Neural cell (in vitro differentiated cells): ENCODE measurements at regions not wholly inside any gene's neighbourhood (a gene's known extent, or its start where the extent isn't known, plus 50 kb on each side); places are given as distances from the start of the nearest gene placed in this dataset.

ENCODE experiments used
- H2AFZ ChIP-seq: fragments of 200-600, 300-800 bp; sonication (generic), shearing (Covaris generic); 2 replicates; pipeline ENCODE4 v1.6.0; 2014; ENCODE audit warnings: low read depth, mild to moderate bottlenecking, antibody characterized with exemption, low read length, moderate library complexity
- H3F3A ChIP-seq: fragments of 200-600 bp; shearing (Covaris generic); 2 replicates; pipeline ENCODE4 v1.6.1; 2016; ENCODE audit warnings: mild to moderate bottlenecking, moderate library complexity, mixed read lengths, antibody characterized with exemption, low read length; ENCODE audit not compliant: insufficient read depth, poor library complexity, severe bottlenecking
- H3K27ac ChIP-seq: fragments of 200-600, 300-800 bp; sonication (generic), shearing (Covaris generic); 2 replicates; pipeline ENCODE4 v1.5.1; 2014; ENCODE audit warnings: mild to moderate bottlenecking, low read length, moderate library complexity
- H3K27me3 ChIP-seq: fragments of 300-800, 200-600 bp; sonication (generic), shearing (Covaris generic); 2 replicates; pipeline ENCODE4 v1.6.0; 2014; ENCODE audit warnings: mild to moderate bottlenecking, low read depth, low read length, moderate library complexity; ENCODE audit not compliant: insufficient read depth
- H3K36me3 ChIP-seq: fragments of 300-800, 200-600 bp; sonication (generic), shearing (Covaris generic); 2 replicates; pipeline ENCODE4 v1.5.1; 2014; ENCODE audit warnings: mild to moderate bottlenecking, antibody characterized with exemption, low read length, moderate library complexity; ENCODE audit not compliant: insufficient read depth
- H3K4me2 ChIP-seq: fragments of 300-800, 200-600 bp; sonication (generic), shearing (Covaris generic); 2 replicates; pipeline ENCODE4 v1.6.0; 2014; ENCODE audit warnings: mild to moderate bottlenecking, low read length
- H3K4me3 ChIP-seq: fragments of 300-800, 200-600 bp; sonication (generic), shearing (Covaris generic); 2 replicates; pipeline ENCODE4 v1.5.1; 2014; ENCODE audit warnings: mild to moderate bottlenecking, low read length, moderate library complexity
- H3K79me2 ChIP-seq: fragments of 200-600 bp; shearing (Covaris generic); replicated peaks from 2 replicates; pipeline ENCODE4 v1.6.0; 2014; ENCODE audit warnings: mild to moderate bottlenecking, low read length, moderate library complexity; ENCODE audit not compliant: insufficient read depth
- H3K9ac ChIP-seq: fragments of 300-800, 200-600 bp; sonication (generic), shearing (Covaris generic); 2 replicates; pipeline ENCODE4 v1.6.1; 2016; ENCODE audit warnings: mild to moderate bottlenecking, low read length, mixed read lengths
- H3K9me2 ChIP-seq: fragments of 200-600 bp; shearing (Covaris generic); 2 replicates; pipeline ENCODE4 v1.6.1; 2016; ENCODE audit warnings: mild to moderate bottlenecking, low read length, mixed read lengths; ENCODE audit not compliant: insufficient read depth
- H3K9me3 ChIP-seq: fragments of 200-600, 300-800 bp; sonication (generic), shearing (Covaris generic); 2 replicates; pipeline ENCODE4 v1.6.1; 2016; ENCODE audit warnings: mild to moderate bottlenecking, mixed run types, low read length, moderate library complexity, mixed read lengths
- H4K20me1 ChIP-seq: fragments of 200-600 bp; shearing (Covaris generic); 2 replicates; pipeline ENCODE4 v1.6.1; 2016; ENCODE audit warnings: mild to moderate bottlenecking, mixed run types; ENCODE audit not compliant: insufficient read depth
- EP300 ChIP-seq: fragments of 450-650 bp; conservative IDR thresholded peaks from 2 replicates; pipeline ENCODE4 v1.6.1; 2014; ENCODE audit warnings: antibody characterized with exemption, mild to moderate bottlenecking, moderate library complexity; ENCODE audit not compliant: poor library complexity, severe bottlenecking
- EZH2 ChIP-seq: fragments of 200-600, 300-800 bp; shearing (Covaris generic), sonication (generic); IDR thresholded peaks from 2 replicates; pipeline ENCODE4 v1.6.1; 2014; ENCODE audit warnings: antibody characterized with exemption, low read length, borderline replicate concordance, mild to moderate bottlenecking; ENCODE audit not compliant: insufficient read depth, poor library complexity, severe bottlenecking
- MXI1 ChIP-seq: fragments of 450-650 bp; conservative IDR thresholded peaks from 2 replicates; pipeline ENCODE4 v1.6.1; 2014; ENCODE audit warnings: antibody characterized with exemption, mild to moderate bottlenecking; ENCODE audit not compliant: poor library complexity, severe bottlenecking
- POLR2AphosphoS5 ChIP-seq: IDR thresholded peaks from 2 replicates; pipeline ENCODE4 v1.6.1; 2012
- RAD21 ChIP-seq: fragments of 450-650 bp; conservative IDR thresholded peaks from 2 replicates; pipeline ENCODE4 v1.6.1; 2014; ENCODE audit warnings: antibody characterized with exemption, mild to moderate bottlenecking, moderate library complexity
- SMC3 ChIP-seq: fragments of 450-650 bp; conservative IDR thresholded peaks from 2 replicates; pipeline ENCODE4 v1.6.1; 2014; ENCODE audit warnings: antibody characterized with exemption, mild to moderate bottlenecking, moderate library complexity; ENCODE audit not compliant: poor library complexity
- TAF1 ChIP-seq: IDR thresholded peaks from 2 replicates; pipeline ENCODE4 v1.6.1; 2012; ENCODE audit warnings: low read depth
- TF ChIP-seq, protein P1 (sequence below): fragments of 450-650 bp; IDR thresholded peaks from 2 replicates; pipeline ENCODE4 v1.5.1; 2014; ENCODE audit warnings: antibody characterized with exemption, mild to moderate bottlenecking, moderate library complexity; ENCODE audit not compliant: poor library complexity, severe bottlenecking
- TF ChIP-seq, protein P2 (sequence below): IDR thresholded peaks from 2 replicates; pipeline ENCODE4 v1.6.1; 2012; ENCODE audit warnings: borderline replicate concordance

DNA sequence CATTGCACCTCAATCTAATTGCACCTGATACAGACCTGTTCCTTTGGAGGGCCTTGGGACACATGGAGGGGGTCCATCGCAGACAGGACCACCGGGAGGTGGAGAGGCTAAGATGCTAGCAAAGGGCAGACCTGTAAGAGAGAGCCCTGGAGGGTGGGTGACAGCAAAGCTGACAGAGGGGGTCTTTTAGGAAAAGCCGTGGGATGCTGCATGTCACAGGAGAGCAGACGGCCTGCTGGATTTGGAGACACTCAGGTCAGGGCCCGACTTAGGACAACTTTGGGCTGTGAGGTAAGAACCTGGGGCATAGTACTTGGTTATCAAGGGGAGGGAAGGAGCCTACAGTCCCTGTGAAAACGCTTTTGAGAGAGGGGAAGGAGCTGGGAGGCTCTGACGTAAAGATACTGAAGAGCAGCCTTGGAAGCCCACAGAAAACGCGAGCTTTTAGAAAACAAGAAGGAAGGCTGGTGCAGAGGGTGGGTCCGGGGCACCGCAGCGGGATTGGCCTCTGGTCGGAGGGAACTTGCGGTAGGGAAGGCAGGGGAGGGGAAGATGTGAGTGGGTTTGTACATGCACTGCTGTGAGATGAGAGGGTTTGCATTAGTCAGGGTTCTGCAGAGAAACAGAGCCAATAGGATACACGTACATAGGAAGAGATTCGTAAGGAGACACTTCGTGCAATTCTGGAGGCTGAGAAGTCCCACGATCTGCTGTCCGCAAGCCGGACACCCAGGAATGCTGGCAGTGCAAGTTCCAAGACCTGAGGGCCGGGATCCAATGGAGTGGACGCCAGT is 868.5 kb downstream of the TBC1D22A start:
- no peak for TF ChIP-seq EP300
- TF ChIP-seq SMC3: no peak
- TF ChIP-seq TAF1: no peak
- TF ChIP-seq, protein P1, sequence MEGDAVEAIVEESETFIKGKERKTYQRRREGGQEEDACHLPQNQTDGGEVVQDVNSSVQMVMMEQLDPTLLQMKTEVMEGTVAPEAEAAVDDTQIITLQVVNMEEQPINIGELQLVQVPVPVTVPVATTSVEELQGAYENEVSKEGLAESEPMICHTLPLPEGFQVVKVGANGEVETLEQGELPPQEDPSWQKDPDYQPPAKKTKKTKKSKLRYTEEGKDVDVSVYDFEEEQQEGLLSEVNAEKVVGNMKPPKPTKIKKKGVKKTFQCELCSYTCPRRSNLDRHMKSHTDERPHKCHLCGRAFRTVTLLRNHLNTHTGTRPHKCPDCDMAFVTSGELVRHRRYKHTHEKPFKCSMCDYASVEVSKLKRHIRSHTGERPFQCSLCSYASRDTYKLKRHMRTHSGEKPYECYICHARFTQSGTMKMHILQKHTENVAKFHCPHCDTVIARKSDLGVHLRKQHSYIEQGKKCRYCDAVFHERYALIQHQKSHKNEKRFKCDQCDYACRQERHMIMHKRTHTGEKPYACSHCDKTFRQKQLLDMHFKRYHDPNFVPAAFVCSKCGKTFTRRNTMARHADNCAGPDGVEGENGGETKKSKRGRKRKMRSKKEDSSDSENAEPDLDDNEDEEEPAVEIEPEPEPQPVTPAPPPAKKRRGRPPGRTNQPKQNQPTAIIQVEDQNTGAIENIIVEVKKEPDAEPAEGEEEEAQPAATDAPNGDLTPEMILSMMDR: no peak
- TF ChIP-seq MXI1: no peak
- TF ChIP-seq, protein P2, sequence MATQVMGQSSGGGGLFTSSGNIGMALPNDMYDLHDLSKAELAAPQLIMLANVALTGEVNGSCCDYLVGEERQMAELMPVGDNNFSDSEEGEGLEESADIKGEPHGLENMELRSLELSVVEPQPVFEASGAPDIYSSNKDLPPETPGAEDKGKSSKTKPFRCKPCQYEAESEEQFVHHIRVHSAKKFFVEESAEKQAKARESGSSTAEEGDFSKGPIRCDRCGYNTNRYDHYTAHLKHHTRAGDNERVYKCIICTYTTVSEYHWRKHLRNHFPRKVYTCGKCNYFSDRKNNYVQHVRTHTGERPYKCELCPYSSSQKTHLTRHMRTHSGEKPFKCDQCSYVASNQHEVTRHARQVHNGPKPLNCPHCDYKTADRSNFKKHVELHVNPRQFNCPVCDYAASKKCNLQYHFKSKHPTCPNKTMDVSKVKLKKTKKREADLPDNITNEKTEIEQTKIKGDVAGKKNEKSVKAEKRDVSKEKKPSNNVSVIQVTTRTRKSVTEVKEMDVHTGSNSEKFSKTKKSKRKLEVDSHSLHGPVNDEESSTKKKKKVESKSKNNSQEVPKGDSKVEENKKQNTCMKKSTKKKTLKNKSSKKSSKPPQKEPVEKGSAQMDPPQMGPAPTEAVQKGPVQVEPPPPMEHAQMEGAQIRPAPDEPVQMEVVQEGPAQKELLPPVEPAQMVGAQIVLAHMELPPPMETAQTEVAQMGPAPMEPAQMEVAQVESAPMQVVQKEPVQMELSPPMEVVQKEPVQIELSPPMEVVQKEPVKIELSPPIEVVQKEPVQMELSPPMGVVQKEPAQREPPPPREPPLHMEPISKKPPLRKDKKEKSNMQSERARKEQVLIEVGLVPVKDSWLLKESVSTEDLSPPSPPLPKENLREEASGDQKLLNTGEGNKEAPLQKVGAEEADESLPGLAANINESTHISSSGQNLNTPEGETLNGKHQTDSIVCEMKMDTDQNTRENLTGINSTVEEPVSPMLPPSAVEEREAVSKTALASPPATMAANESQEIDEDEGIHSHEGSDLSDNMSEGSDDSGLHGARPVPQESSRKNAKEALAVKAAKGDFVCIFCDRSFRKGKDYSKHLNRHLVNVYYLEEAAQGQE: no peak
- TF ChIP-seq POLR2AphosphoS5: no peak
- TF ChIP-seq RAD21: no peak
- TF ChIP-seq EZH2: no peak
- H3K27ac ChIP-seq: no peak overlapping the region
- no peaks in the 10 kb centered on the region for H3K9me2 ChIP-seq
- H4K20me1 ChIP-seq: no peaks in the 10 kb centered on the region
- H2AFZ ChIP-seq: no peak overlapping the region
- no peak overlapping the region for H3K4me2 ChIP-seq
- no peak overlapping the region for H3K4me3 ChIP-seq
- no peaks in the 10 kb centered on the region for H3F3A ChIP-seq
- H3K27me3 ChIP-seq: no peaks in the 10 kb centered on the region
- no peaks in the 10 kb centered on the region for H3K36me3 ChIP-seq
- H3K9me3 ChIP-seq: no peaks in the 10 kb centered on the region
- H3K9ac ChIP-seq: no peak overlapping the region
- no peaks in the 10 kb centered on the region for H3K79me2 ChIP-seq

DNA sequence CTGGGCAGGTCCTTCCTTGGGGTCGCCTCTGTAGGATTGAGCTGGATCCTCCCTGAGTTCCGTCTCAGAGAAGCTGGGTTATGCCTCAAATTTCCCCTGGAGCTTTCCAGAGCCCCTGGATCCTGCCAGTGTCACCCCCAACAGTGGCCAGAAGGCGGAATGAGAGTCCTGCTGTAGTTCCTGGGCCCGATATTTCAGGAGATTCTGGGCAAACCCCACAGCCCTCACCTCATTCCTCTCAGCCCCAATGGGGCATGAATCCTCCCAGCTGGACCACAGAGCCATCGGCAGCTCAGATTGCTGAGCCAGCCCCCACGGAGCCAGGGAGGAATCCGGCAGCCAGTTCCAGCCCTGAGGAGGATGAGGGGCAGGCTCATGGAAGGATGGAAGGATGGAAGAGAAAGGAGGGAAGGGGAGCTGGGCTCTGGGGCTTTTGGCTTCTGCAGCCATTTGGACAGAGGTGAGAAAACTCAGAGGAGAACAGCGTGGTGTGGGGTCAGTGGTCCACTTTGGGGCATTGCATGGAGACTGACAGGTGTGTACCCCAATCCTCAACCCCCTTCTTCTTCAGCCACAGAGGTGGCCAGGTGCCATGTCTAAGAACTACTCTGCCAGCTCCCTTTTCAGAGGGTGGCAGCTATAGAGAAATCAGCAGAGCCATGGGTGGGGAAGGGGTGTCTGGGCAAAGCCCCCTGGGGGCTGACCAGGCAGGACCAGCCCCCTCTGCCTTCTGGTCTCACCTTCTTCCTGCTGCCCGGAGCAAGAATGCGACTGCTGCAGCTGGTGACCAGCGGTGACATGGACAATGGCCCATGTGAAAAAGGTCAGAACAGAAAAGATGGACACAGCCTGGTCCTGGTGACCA is 867.6 kb downstream of the TBC1D22A start:
- no peaks in the 10 kb centered on the region for H3K9me3 ChIP-seq
- H2AFZ ChIP-seq: no peak overlapping the region
- H4K20me1 ChIP-seq: no peaks in the 10 kb centered on the region
- H3K9ac ChIP-seq: no peak overlapping the region
- H3K27ac ChIP-seq: no peak overlapping the region
- H3K9me2 ChIP-seq: no peaks in the 10 kb centered on the region
- H3K27me3 ChIP-seq: no peaks in the 10 kb centered on the region
- H3F3A ChIP-seq: no peaks in the 10 kb centered on the region
- H3K79me2 ChIP-seq: no peaks in the 10 kb centered on the region
- H3K4me2 ChIP-seq: no peak overlapping the region
- no peak overlapping the region for H3K4me3 ChIP-seq
- TF ChIP-seq, protein P2: no peak
- no peak for TF ChIP-seq EP300
- TF ChIP-seq POLR2AphosphoS5: no peak
- TF ChIP-seq TAF1: no peak
- TF ChIP-seq, protein P1: no peak
- no peak for TF ChIP-seq RAD21
- H3K36me3 ChIP-seq: no peaks in the 10 kb centered on the region
